HuH-7 (cell line): ENCODE measurements at regions not wholly inside any gene's neighbourhood (a gene's known extent, or its start where the extent isn't known, plus 50 kb on each side); places are given as distances from the start of the nearest gene placed in this dataset.

Experiments
- DNase-seq: peaks from one replicate; pipeline ENCODE4 v3.0.0; 2011; ENCODE audit warnings: low spot score

DNA sequence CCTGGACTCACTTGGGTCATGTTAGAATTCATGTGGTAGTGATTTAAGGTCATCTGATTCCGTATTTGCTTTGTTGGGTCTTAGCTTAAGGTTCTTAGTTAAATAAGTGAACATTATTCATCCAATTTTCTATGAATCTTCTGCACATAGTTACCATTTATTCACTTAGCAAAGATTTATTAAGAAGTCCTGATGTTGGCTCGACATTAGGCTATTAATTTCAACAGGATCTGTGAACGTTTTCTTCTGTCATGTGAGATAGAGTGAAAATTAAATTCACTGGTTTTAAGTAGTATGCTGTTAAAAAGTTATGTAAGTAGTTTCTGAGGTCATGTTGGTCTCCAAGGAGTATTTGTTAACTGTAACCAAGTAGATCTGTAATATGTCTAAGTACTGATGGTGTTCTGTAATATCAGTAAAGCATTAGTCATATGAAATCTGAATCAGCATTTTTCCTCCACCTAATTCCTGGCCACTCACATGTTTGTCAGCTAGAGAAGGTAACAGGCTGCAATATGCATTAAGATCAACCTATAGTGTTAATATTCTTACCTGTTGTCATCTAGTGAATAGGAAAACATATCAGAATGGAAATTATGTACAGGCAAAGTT lies 155.6 kb downstream of the PCDH7 start:
- DNase-seq, result no peak

GRCh38 chr4:30879855-30880598 lies 159.9 kb downstream of the PCDH7 start:
- no peak for DNase-seq

GRCh38 chr4:30881985-30882384 lies 161.8 kb downstream of the PCDH7 start:
- DNase-seq, result no peak

DNA sequence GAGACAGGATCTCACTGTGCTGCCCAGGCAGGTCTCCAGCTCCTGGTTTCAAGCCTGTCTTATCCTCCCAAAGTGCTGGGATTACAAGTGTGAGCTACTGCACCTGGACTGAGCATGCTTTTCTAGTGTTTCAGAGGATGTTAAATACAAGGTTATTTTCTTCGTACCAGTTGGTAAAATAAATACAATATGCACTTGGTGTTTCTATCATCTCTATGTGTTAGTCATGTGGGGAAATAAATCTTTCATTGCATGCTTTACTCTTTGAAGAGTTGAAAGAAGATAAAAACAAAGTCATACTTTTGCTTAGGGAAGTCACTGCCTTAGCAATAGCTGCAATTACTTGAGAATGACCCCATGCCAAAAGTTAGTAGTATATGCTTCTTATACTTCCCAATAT lies 162.3 kb downstream of the PCDH7 start:
- no peak for DNase-seq

DNA sequence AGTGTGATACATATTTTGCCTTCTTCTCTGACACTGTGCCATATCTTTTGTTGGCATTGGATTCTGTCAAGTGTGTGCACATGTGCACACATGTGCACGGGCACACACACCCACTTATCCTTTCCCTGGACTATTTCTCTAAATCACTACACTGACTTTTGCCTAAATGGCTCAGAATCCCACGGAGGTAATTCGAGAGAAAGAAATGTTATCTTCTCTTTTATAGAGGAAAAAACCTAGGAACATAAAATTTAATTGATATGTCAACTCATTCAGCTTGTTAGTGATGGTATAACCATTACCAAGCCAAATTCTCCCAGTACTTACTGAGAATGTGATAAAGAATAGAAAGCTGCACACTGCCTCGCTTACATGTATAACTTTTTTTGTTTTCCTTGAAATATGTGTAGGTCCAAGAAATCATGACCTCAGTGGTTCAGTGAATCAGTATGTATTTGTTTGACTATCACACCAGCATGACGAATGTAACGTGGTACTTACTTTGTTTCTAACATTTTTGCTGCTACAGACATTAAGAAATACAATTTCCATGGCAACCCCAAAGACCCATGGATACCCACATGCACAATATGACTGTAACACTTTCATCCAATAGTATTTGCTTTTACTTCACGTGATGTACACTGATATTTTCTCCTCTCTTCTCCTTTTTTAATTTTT lies 163.0 kb downstream of the PCDH7 start:
- no peak for DNase-seq

DNA sequence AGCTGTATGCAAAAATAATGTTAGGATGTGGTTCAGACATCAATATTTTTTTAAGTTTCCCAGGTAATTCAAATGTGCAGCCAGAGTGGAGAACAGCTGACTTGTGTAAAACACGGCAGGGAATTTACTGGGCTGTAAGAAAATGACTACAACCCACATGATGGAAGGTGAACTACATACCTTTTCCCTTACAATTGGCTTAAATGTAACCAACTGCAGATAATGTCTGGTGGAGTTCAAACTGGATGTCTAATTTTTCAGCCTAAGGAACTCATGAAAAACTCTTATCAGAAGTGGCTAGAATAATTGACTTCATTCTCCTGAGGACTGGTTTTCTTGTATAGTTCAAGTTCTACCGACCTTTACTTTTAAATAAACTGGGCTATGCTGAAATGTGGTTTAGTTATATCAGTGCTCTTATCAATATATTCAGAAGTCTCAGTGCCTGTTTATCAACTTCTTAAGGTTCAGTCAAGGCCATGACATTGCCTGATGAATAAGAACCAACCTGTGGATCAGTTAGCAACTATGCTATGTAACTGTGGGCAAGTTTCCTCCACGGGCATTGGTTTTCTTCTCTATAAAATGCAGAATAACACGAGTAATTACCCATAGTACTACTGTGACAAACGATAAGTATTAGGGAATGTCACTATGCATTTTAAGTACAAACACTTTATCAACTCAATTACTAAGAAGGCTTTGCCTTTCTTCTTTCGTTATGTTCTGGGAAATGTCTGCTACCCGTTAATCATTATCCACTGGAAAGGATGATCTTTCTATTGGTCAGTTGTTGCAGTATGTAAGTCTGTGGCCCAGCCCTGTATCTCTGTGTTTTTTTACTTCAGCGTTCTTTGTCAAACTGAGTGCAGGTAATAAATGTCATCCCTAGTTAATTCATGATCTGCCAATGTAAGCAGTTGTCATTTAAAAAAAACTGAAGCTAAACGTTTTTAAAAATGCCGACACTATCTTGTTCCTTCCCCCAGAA lies 181.6 kb downstream of the PCDH7 start:
- DNase-seq, result peak; percentile 26

GRCh38 chr4:30903502-30904214 lies 183.5 kb downstream of the PCDH7 start:
- DNase-seq, result no peak

GRCh38 chr4:30904215-30904555 lies 184.0 kb downstream of the PCDH7 start:
- no peak for DNase-seq

DNA sequence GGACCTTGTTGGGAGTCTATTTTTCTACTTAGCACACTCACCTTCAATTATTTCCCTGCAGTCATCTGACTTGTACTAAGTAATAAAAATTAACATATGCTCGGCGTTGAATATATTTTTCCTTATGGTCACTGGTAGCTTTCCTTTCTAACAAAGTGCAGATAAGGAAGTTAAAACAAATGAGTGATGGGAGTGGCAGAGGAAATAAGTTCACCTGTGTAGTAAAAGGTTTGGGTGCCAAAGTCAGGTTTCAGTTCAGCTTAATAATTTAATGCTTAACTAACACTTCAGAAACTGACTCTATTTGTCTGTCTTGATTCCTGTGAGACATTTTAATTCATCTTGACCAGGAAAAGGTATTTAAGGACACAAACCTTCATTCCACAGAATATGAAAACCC lies 184.4 kb downstream of the PCDH7 start:
- no peak for DNase-seq

- no peak for DNase-seq
Measured at GRCh38 chr4:30912098-30912714, 192.0 kb downstream of the PCDH7 start.

GRCh38 chr4:30916337-30917274 lies 196.4 kb downstream of the PCDH7 start:
- DNase-seq, result no peak

DNA sequence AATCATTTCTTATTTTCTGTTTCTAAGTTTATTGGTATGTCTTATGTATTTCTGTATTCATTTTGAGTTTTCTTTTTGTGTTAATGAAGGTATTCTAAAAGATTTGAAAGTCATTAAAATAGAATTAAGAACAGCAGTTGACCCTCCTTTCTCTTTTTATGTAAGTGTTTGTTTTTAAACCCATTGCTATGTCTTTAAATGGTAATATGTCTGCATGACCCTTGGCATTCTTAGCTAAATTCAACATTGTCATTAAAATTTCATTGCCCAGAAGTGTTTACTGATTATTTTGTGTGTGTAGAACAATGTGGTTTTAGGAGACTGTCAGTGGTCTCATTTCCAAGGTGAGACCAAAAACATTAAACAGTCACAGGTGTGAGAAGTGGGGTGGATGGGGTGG lies 197.8 kb downstream of the PCDH7 start:
- DNase-seq, result no peak

GRCh38 chr4:30919458-30919857 lies 199.3 kb downstream of the PCDH7 start:
- no peak for DNase-seq

- DNase-seq, result no peak
Measured at GRCh38 chr4:30920043-30920442, 199.9 kb downstream of the PCDH7 start.

GRCh38 chr4:30922625-30923024 lies 202.5 kb downstream of the PCDH7 start:
- no peak for DNase-seq

DNA sequence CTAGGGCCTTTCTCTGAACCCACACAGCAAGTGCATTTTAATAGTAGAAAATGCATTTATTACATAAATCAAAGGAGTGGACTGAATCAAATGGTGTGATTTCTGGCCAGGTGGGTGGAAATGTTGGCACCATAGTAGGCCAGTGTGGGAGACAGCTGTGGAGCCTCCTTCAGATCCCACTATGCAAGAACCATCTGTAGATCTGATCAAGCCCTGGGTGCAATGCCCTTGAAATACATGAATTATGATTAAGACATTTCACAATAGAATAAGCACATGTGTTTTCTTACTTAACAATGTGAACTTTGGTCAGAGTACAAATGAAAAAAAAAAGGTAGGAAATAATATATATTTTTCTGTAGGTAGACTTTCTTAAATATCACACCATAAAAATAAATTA lies 204.3 kb downstream of the PCDH7 start:
- DNase-seq, result no peak

GRCh38 chr4:30929649-30930048 lies 209.5 kb downstream of the PCDH7 start:
- DNase-seq, result no peak

- DNase-seq, result no peak
Measured at GRCh38 chr4:30930276-30930675, 210.1 kb downstream of the PCDH7 start.

DNA sequence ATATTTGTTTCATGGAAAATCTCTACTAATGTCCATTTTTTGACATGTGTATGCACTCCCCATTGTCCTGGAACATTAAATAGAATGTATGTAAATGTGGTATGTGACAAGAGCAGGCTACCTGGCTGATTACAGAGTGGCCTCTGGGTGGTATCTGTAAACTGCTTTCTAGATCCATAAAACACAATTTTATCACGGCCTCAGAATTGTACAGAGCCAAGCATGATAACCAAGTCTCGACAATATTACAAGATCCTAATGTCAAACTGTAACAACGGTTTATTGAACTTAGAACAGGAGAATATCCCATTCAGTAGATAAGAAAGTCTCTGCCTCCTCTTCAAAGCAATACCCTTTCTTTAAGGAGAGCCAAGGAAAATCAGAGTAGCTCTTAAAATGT lies 212.4 kb downstream of the PCDH7 start:
- DNase-seq, result no peak

DNA sequence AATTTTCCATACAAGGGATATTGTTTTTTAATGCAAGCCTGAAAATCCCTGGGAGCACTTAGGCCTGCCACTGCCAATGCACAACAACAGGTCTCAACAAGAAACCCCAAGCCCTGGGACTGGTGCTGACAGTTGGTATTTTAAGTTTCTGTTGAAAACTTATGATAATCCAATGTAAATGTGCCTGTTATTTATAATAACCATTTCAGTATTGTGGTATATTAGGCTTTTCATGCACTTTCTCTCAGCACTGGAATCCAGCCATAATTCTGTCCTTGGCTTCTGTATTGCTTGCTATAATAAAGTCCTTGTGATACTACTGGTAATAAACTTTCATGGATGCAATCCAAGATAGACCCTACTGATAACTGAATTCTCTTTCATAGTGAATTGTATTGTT lies 218.9 kb downstream of the PCDH7 start:
- no peak for DNase-seq
